Caco-2 (cell line): ENCODE measurements at regions not wholly inside any gene's neighbourhood (a gene's known extent, or its start where the extent isn't known, plus 50 kb on each side); places are given as distances from the start of the nearest gene placed in this dataset.
"Not testable (repeated sequence)": the region's sequence is repeated elsewhere in the genome, so short reads cannot be mapped to it uniquely, and the experiment has no call there.

Experiments
- BruUV-seq: library from RNA; stranded (reverse); fragments of 400-500 nt; replicated peaks from 2 replicates; lab custom pipeline; 2021; lab: Mats Ljungman, UMichigan
- CTCF ChIA-PET: fragments of 300-600 bp; sonication (Branson Sonifier 250); formaldehyde crosslinking; loops from one replicate; lab custom pipeline; 2022; ENCODE audit warnings: antibody characterized with exemption; lab: Charles Lee
- POLR2A ChIA-PET: fragments of 300-600 bp; sonication (Branson Sonifier 250); formaldehyde crosslinking; loops from one replicate; lab custom pipeline; 2022; ENCODE audit warnings: antibody characterized with exemption; lab: Charles Lee
- DNase-seq, 2 experiments: peaks; one replicate each; pipeline versions ENCODE4 v3.0.0 to v3.0.0-alpha.2; 2020 to 2022
- H3K27me3 ChIP-seq: replicated peaks from 2 replicates; pipeline ENCODE4 v1.6.0; 2011; ENCODE audit warnings: low read length; ENCODE audit not compliant: control insufficient read depth, insufficient read depth
- H3K36me3 ChIP-seq: 2 replicates; pipeline ENCODE4 v1.5.1; 2011; ENCODE audit warnings: low read length; ENCODE audit not compliant: control insufficient read depth, insufficient read depth
- H3K4me1 ChIP-seq: fragments of 250-450 bp; sonication (Bioruptor Pico); 2 replicates; pipeline ENCODE4 v1.5.1; 2020; ENCODE audit warnings: mild to moderate bottlenecking
- H3K4me3 ChIP-seq: 2 replicates; pipeline ENCODE4 v1.5.1; 2011; ENCODE audit warnings: low read depth, mild to moderate bottlenecking, control low read depth, low read length
- H3K9me3 ChIP-seq: fragments of 250-450 bp; sonication (Bioruptor Pico); 2 replicates; pipeline ENCODE4 v1.5.1; 2020; ENCODE audit warnings: mild to moderate bottlenecking, moderate library complexity
- H3K27ac Mint-ChIP-seq: one replicate; pipeline ENCODE4 v1.8.0; 2022; ENCODE audit warnings: mixed read lengths; ENCODE audit not compliant: unreplicated experiment
- H3K27me3 Mint-ChIP-seq: one replicate; pipeline ENCODE4 v1.8.0; 2022; ENCODE audit warnings: mixed read lengths; ENCODE audit not compliant: insufficient read depth, unreplicated experiment
- H3K36me3 Mint-ChIP-seq: one replicate; pipeline ENCODE4 v1.8.0; 2022; ENCODE audit warnings: mild to moderate bottlenecking, mixed read lengths; ENCODE audit not compliant: insufficient read depth, unreplicated experiment
- H3K4me1 Mint-ChIP-seq: one replicate; pipeline ENCODE4 v1.8.0; 2022; ENCODE audit warnings: low read depth, mixed read lengths; ENCODE audit not compliant: unreplicated experiment
- H3K4me3 Mint-ChIP-seq: one replicate; pipeline ENCODE4 v1.8.0; 2022; ENCODE audit warnings: mild to moderate bottlenecking, moderate library complexity, mixed read lengths; ENCODE audit not compliant: unreplicated experiment
- H3K9me3 Mint-ChIP-seq: one replicate; pipeline ENCODE4 v1.8.0; 2022; ENCODE audit warnings: mixed read lengths; ENCODE audit not compliant: unreplicated experiment
- CTCF ChIP-seq, 2 experiments: fragments of 200-600 bp in 1 of 2; IDR thresholded peaks; 1 replicate in 1 of 2; 2 replicates in 1 of 2; pipeline versions ENCODE4 v1.5.1 to v1.8.0; 2011 to 2022; ENCODE audit warnings: antibody characterized with exemption in 1 of 2, control low read depth in 1 of 2, inconsistent platforms in 1 of 2, low read depth in 1 of 2, low read length in 1 of 2, mild to moderate bottlenecking in 1 of 2, moderate library complexity in 1 of 2; ENCODE audit not compliant: insufficient read depth in 1 of 2, severe bottlenecking in 1 of 2, unreplicated experiment in 1 of 2
- intact Hi-C: fragments of 100-400 bp; cut with micrococcal nuclease; formaldehyde crosslinking; loops from one replicate; pipeline ENCODE4 v1.10.0; 2022; ENCODE audit not compliant: unreplicated experiment

- no peaks in the 10 kb centered on the region for H3K27me3 ChIP-seq
- Mint-ChIP-seq H3K27me3 (no peaks in the 10 kb centered on the region), H3K9me3 (no peaks in the 10 kb centered on the region), H3K27ac (no peak overlapping the region), H3K4me1 (no peaks in the 10 kb centered on the region), H3K4me3 (no peak overlapping the region), H3K36me3 (no peaks in the 10 kb centered on the region)
- H3K36me3 ChIP-seq: no peaks in the 10 kb centered on the region
- no peak for TF ChIP-seq CTCF (IDR thresholded peaks at IDR 0.05; ENCODE audit: insufficient read depth in 1 of 2, low read depth in 1 of 2, low read length in 1 of 2, severe bottlenecking in 1 of 2, unreplicated experiment in 1 of 2)
- no peaks in the 10 kb centered on the region for H3K4me1 ChIP-seq
- intact Hi-C loops: no loop called here
- CTCF ChIA-PET: no interaction called here
- BruUV-seq: no TSS peak
- no peak overlapping the region for H3K4me3 ChIP-seq
- no peak for DNase-seq
- no peaks in the 10 kb centered on the region for H3K9me3 ChIP-seq
- POLR2A ChIA-PET: no interaction called here
Measured at GRCh38 chr1:197985351-197985750, 68.2 kb downstream of the LHX9 start.

GRCh38 chr1:197986817-197987216 is 69.6 kb downstream of the LHX9 start:
- Mint-ChIP-seq H3K27ac (no peak overlapping the region), H3K9me3 (no peaks in the 10 kb centered on the region), H3K4me3 (no peak overlapping the region)

GRCh38 chr1:197987294-197987693 is 70.1 kb downstream of the LHX9 start:
- no peaks in the 10 kb centered on the region for H3K27me3 Mint-ChIP-seq
- intact Hi-C loops: no loop called here
- no peaks in the 10 kb centered on the region for H3K27me3 ChIP-seq
- no peaks in the 10 kb centered on the region for H3K36me3 ChIP-seq
- BruUV-seq: no TSS peak
- no peaks in the 10 kb centered on the region for H3K4me1 Mint-ChIP-seq
- no peak overlapping the region for H3K4me3 ChIP-seq
- CTCF ChIA-PET: no interaction called here
- H3K4me1 ChIP-seq: no peaks in the 10 kb centered on the region
- H3K9me3 Mint-ChIP-seq: no peaks in the 10 kb centered on the region
- H3K27ac Mint-ChIP-seq: no peak overlapping the region
- no peak for TF ChIP-seq CTCF (IDR thresholded peaks at IDR 0.05; ENCODE audit: insufficient read depth in 1 of 2, low read depth in 1 of 2, low read length in 1 of 2, severe bottlenecking in 1 of 2, unreplicated experiment in 1 of 2)
- POLR2A ChIA-PET: no interaction called here
- no peak overlapping the region for H3K4me3 Mint-ChIP-seq
- DNase-seq: no peak
- H3K36me3 Mint-ChIP-seq: no peaks in the 10 kb centered on the region
- H3K9me3 ChIP-seq: no peaks in the 10 kb centered on the region

More at GRCh38 chr1:197986817-197987216, 69.6 kb downstream of the LHX9 start:
- Histone ChIP-seq H3K36me3 (no peaks in the 10 kb centered on the region), H3K27me3 (no peaks in the 10 kb centered on the region), H3K4me1 (no peaks in the 10 kb centered on the region), H3K9me3 (no peaks in the 10 kb centered on the region), H3K4me3 (no peak overlapping the region)
- intact Hi-C loops: no loop called here
- Mint-ChIP-seq H3K36me3 (no peaks in the 10 kb centered on the region), H3K4me1 (no peaks in the 10 kb centered on the region), H3K27me3 (no peaks in the 10 kb centered on the region)
- no peak for DNase-seq
- ChIA-PET POLR2A (no interaction called here), CTCF (no interaction called here)
- BruUV-seq: no TSS peak
- no peak for TF ChIP-seq CTCF (IDR thresholded peaks at IDR 0.05; ENCODE audit: insufficient read depth in 1 of 2, low read depth in 1 of 2, low read length in 1 of 2, severe bottlenecking in 1 of 2, unreplicated experiment in 1 of 2)

- H3K4me1 Mint-ChIP-seq, H3K27me3 Mint-ChIP-seq, CTCF ChIA-PET, H3K9me3 ChIP-seq, intact Hi-C loops, H3K36me3 ChIP-seq, H3K4me3 Mint-ChIP-seq, H3K36me3 Mint-ChIP-seq, H3K4me3 ChIP-seq, POLR2A ChIA-PET, H3K27me3 ChIP-seq, DNase-seq, H3K27ac Mint-ChIP-seq, BruUV-seq, H3K9me3 Mint-ChIP-seq, H3K4me1 ChIP-seq: not testable (repeated sequence)
Measured at GRCh38 chr1:197988581-197988980, 71.4 kb downstream of the LHX9 start.
